OCI-LY7 (cell line): ENCODE measurements at regions not wholly inside any gene's neighbourhood (a gene's known extent, or its start where the extent isn't known, plus 50 kb on each side); places are given as distances from the start of the nearest gene placed in this dataset.

Experiments
- BruUV-seq: library from RNA; stranded (reverse); fragments of 400-500 nt; replicated peaks from 2 replicates; lab custom pipeline; 2021; lab: Mats Ljungman, UMichigan
- CTCF ChIA-PET: fragments of 300-600 bp; sonication (Branson Sonifier 250); formaldehyde crosslinking; loops from one replicate; lab custom pipeline; 2022; ENCODE audit warnings: antibody characterized with exemption; ENCODE audit not compliant: unreplicated experiment; lab: Charles Lee
- POLR2A ChIA-PET: fragments of 300-600 bp; sonication (Branson Sonifier 250); formaldehyde crosslinking; loops from one replicate; lab custom pipeline; 2022; ENCODE audit warnings: antibody characterized with exemption; lab: Charles Lee
- DNase-seq: peaks from one replicate; pipeline ENCODE4 v3.0.0-alpha.2; 2015; ENCODE audit warnings: low spot score
- H2AFZ ChIP-seq: fragments of 200-600 bp; sonication (generic), shearing (Covaris generic); 2 replicates; pipeline ENCODE4 v1.6.1; 2014; ENCODE audit warnings: mild to moderate bottlenecking, antibody characterized with exemption, low read length, moderate library complexity
- H3K27ac ChIP-seq: fragments of 200-600 bp; sonication (generic); 2 replicates; pipeline ENCODE4 v1.5.1; 2014; ENCODE audit warnings: mixed run types, low read depth, mild to moderate bottlenecking, moderate library complexity, low read length, inconsistent platforms; ENCODE audit not compliant: poor library complexity, severe bottlenecking
- H3K36me3 ChIP-seq: fragments of 200-600 bp; sonication (generic); 2 replicates; pipeline ENCODE4 v1.6.1; 2014; ENCODE audit warnings: mild to moderate bottlenecking, antibody characterized with exemption, low read length, moderate library complexity, mixed read lengths; ENCODE audit not compliant: insufficient read depth
- H3K4me1 ChIP-seq: fragments of 200-600 bp; sonication (generic); 2 replicates; pipeline ENCODE4 v1.5.1; 2014; ENCODE audit warnings: mild to moderate bottlenecking, low read length; ENCODE audit not compliant: insufficient read depth, poor library complexity, severe bottlenecking
- H3K4me2 ChIP-seq: fragments of 200-600 bp; sonication (generic); 2 replicates; pipeline ENCODE4 v1.6.1; 2014; ENCODE audit warnings: mild to moderate bottlenecking, low read length
- H3K4me3 ChIP-seq: fragments of 200-600 bp; sonication (generic); 2 replicates; pipeline ENCODE4 v1.5.1; 2014; ENCODE audit warnings: mild to moderate bottlenecking, low read depth, low read length; ENCODE audit not compliant: poor library complexity, severe bottlenecking
- H3K79me2 ChIP-seq: fragments of 200-600 bp; sonication (generic); 2 replicates; pipeline ENCODE4 v1.6.1; 2016; ENCODE audit warnings: low read depth, mild to moderate bottlenecking, low read length, moderate library complexity, mixed read lengths; ENCODE audit not compliant: insufficient read depth
- H3K9me2 ChIP-seq: fragments of 200-600 bp; sonication (generic); 2 replicates; pipeline ENCODE4 v1.6.1; 2016; ENCODE audit warnings: mild to moderate bottlenecking, low read length, mixed read lengths; ENCODE audit not compliant: insufficient read depth
- H3K9me3 ChIP-seq: fragments of 200-600 bp; sonication (generic); 2 replicates; pipeline ENCODE4 v1.6.1; 2014; ENCODE audit warnings: mild to moderate bottlenecking, mixed run types, low read length, mixed read lengths
- H4K20me1 ChIP-seq: fragments of 200-600 bp; sonication (generic); 2 replicates; pipeline ENCODE4 v1.6.1; 2014; ENCODE audit warnings: mild to moderate bottlenecking, antibody characterized with exemption, low read length, moderate library complexity, mixed read lengths; ENCODE audit not compliant: insufficient read depth
- CTCF ChIP-seq: fragments of 200-600 bp; sonication (generic); conservative IDR thresholded peaks from 2 replicates; pipeline ENCODE4 v1.5.1; 2014; ENCODE audit warnings: mild to moderate bottlenecking, antibody characterized with exemption, low read length, moderate library complexity, mixed read lengths
- EZH2phosphoT487 ChIP-seq: fragments of 200-600 bp; sonication (generic); IDR thresholded peaks from 2 replicates; pipeline ENCODE4 v1.6.1; 2018; ENCODE audit warnings: low read depth, borderline replicate concordance, mild to moderate bottlenecking, mixed run types, antibody characterized with exemption, low read length, moderate library complexity, mixed read lengths
- intact Hi-C: fragments of 100-400 bp; cut with micrococcal nuclease; formaldehyde crosslinking; loops from one replicate; pipeline ENCODE4 v1.10.0; 2022; ENCODE audit not compliant: unreplicated experiment

GRCh38 chr2:120826716-120827410 is 91.2 kb downstream of the GLI2 start:
- POLR2A ChIA-PET, result no interaction called here
- H3K27ac ChIP-seq, result no peak overlapping the region

GRCh38 chr2:120828066-120828465 is 92.4 kb downstream of the GLI2 start:
- H3K9me3 ChIP-seq, result no peaks in the 10 kb centered on the region
- H3K79me2 ChIP-seq, result no peaks in the 10 kb centered on the region
- H3K4me3 ChIP-seq, result no peak overlapping the region
- ChIA-PET POLR2A (interaction anchor here (0.6 to 0.9 kb wide), 4 partner anchors 15 to 840 kb away, joined by 3 to 6 read pairs (median 4); no protein-coding TSS in a partner anchor), CTCF (no interaction called here)
- H3K9me2 ChIP-seq, result no peaks in the 10 kb centered on the region
- no peak overlapping the region for H3K27ac ChIP-seq
- H3K4me1 ChIP-seq, result no peaks in the 10 kb centered on the region
- DNase-seq, result no peak
- BruUV-seq, result no TSS peak
- H2AFZ ChIP-seq, result no peak overlapping the region
- no peak overlapping the region for H3K4me2 ChIP-seq
- intact Hi-C loops, result no loop called here
- no peak for TF ChIP-seq CTCF
- no peak for TF ChIP-seq EZH2phosphoT487
- no peaks in the 10 kb centered on the region for H4K20me1 ChIP-seq
- no peaks in the 10 kb centered on the region for H3K36me3 ChIP-seq

More at GRCh38 chr2:120826716-120827410, 91.2 kb downstream of the GLI2 start:
- Histone ChIP-seq H3K4me3 (no peak overlapping the region), H3K9me2 (no peaks in the 10 kb centered on the region), H4K20me1 (no peaks in the 10 kb centered on the region), H3K9me3 (no peaks in the 10 kb centered on the region), H3K36me3 (no peaks in the 10 kb centered on the region), H2AFZ (no peak overlapping the region), H3K4me1 (no peaks in the 10 kb centered on the region), H3K4me2 (no peak overlapping the region), H3K79me2 (no peaks in the 10 kb centered on the region)
- no peak for DNase-seq
- no TSS peak for BruUV-seq
- intact Hi-C loops, result no loop called here
- CTCF ChIA-PET, result no interaction called here
- TF ChIP-seq EZH2phosphoT487 (no peak), CTCF (no peak)
